Breast epithelium (tissue), 3 donors: ENCODE measurements at regions not wholly inside any gene's neighbourhood (a gene's known extent, or its start where the extent isn't known, plus 50 kb on each side); places are given as distances from the start of the nearest gene placed in this dataset.

ENCODE experiments used
- POLR2A ChIP-seq: fragments of 450-650 bp; IDR thresholded peaks from one replicate; pipeline ENCODE4 v1.6.1; 2016; ENCODE audit warnings: antibody characterized with exemption, mild to moderate bottlenecking, moderate library complexity
- POLR2AphosphoS5 ChIP-seq, 3 donors: sonication (generic); formaldehyde crosslinking; IDR thresholded peaks; one replicate each; pipeline ENCODE4 v1.6.1; 2017; ENCODE audit warnings: antibody characterized with exemption in 3 of 3
- TF ChIP-seq, protein P1 (sequence below), 3 donors: fragments of 450-650 bp; IDR thresholded peaks; one replicate each; pipeline ENCODE4 v1.5.1; 2016 to 2017; ENCODE audit warnings: antibody characterized with exemption in 3 of 3, mild to moderate bottlenecking in 3 of 3, moderate library complexity in 3 of 3

DNA sequence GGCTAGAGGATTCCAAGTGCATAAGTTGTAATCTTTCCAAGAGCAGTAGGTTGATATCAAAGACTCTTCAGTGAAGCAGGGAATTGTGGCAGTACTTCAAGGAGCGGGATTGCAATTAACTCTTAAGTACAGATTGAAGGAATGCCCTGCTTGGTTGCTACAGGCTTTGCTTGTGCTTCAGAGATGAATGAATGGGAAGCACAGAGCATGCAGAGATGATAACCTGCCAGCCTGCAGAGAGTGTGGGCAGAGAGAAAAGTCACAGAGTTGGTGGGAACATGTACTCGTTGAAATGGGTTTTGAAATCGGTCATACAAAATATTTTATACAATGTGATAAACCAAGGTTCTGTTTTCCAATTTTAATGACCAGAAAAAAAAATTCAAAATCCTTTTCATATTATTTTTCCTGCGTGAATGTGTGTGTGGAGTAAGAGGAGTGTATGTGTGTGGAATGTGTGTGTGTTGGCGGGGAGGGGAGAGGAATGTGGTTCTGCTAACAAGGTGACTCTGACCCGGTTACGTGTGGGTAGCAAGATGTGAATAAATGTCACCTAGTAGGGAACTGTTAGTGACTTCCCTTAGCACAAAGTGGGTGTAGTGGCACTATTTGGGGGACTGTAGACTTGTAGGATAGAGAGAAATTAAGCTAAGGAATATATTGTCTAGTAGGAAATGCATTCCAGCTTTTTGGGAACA, 697.8 kb downstream of the GATA3 start:
- TF ChIP-seq POLR2A, result no peak
- TF ChIP-seq, protein P1, sequence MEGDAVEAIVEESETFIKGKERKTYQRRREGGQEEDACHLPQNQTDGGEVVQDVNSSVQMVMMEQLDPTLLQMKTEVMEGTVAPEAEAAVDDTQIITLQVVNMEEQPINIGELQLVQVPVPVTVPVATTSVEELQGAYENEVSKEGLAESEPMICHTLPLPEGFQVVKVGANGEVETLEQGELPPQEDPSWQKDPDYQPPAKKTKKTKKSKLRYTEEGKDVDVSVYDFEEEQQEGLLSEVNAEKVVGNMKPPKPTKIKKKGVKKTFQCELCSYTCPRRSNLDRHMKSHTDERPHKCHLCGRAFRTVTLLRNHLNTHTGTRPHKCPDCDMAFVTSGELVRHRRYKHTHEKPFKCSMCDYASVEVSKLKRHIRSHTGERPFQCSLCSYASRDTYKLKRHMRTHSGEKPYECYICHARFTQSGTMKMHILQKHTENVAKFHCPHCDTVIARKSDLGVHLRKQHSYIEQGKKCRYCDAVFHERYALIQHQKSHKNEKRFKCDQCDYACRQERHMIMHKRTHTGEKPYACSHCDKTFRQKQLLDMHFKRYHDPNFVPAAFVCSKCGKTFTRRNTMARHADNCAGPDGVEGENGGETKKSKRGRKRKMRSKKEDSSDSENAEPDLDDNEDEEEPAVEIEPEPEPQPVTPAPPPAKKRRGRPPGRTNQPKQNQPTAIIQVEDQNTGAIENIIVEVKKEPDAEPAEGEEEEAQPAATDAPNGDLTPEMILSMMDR (IDR thresholded peaks at IDR 0.05), result no peak
- no peak for TF ChIP-seq POLR2AphosphoS5 (IDR thresholded peaks at IDR 0.05)
